GM19372 (cell line): ENCODE measurements at regions not wholly inside any gene's neighbourhood (a gene's known extent, or its start where the extent isn't known, plus 50 kb on each side); places are given as distances from the start of the nearest gene placed in this dataset.

Experiments used
- ATAC-seq: cut with Tn5 transposase; IDR thresholded peaks from one replicate; pipeline ENCODE4 v1.9.1; 2021; ENCODE audit warnings: mild to moderate bottlenecking, low read depth, moderate library complexity; ENCODE audit not compliant: unreplicated experiment

GRCh38 chr5:93019896-93020295 is 561.1 kb downstream of the NR2F1-AS1 start:
- no peak for ATAC-seq

GRCh38 chr5:93018461-93018860 is 562.6 kb downstream of the NR2F1-AS1 start:
- ATAC-seq = no peak

- ATAC-seq = no peak
Observed at GRCh38 chr5:93017849-93018248, 563.2 kb downstream of the NR2F1-AS1 start.

GRCh38 chr5:93017376-93017775 is 563.6 kb downstream of the NR2F1-AS1 start:
- ATAC-seq = no peak

GRCh38 chr5:93010616-93011015 is 570.4 kb downstream of the NR2F1-AS1 start:
- ATAC-seq = no peak

- ATAC-seq = no peak
Observed at GRCh38 chr5:93010037-93010436, 571.0 kb downstream of the NR2F1-AS1 start.

GRCh38 chr5:93008502-93009207 is 572.4 kb downstream of the NR2F1-AS1 start:
- ATAC-seq = no peak

GRCh38 chr5:93006915-93007314 is 574.1 kb downstream of the NR2F1-AS1 start:
- ATAC-seq = no peak

GRCh38 chr5:92998456-92998855 is 582.6 kb downstream of the NR2F1-AS1 start:
- no peak for ATAC-seq

GRCh38 chr5:92994392-92994791 is 586.6 kb downstream of the NR2F1-AS1 start:
- ATAC-seq = no peak

GRCh38 chr5:92992073-92992472 is 588.9 kb downstream of the NR2F1-AS1 start:
- ATAC-seq = no peak

GRCh38 chr5:92991581-92992067 is 589.4 kb downstream of the NR2F1-AS1 start:
- no peak for ATAC-seq

- ATAC-seq = no peak
Observed at GRCh38 chr5:92990771-92991170, 590.2 kb downstream of the NR2F1-AS1 start.

GRCh38 chr5:92981001-92981400 is 600.0 kb downstream of the NR2F1-AS1 start:
- ATAC-seq = no peak

GRCh38 chr5:92980491-92980890 is 600.5 kb downstream of the NR2F1-AS1 start:
- no peak for ATAC-seq

- no peak for ATAC-seq
Observed at GRCh38 chr5:92979716-92980115, 601.3 kb downstream of the NR2F1-AS1 start.

- ATAC-seq = no peak
Observed at GRCh38 chr5:92977846-92978540, 603.0 kb downstream of the NR2F1-AS1 start.

- no peak for ATAC-seq
Observed at GRCh38 chr5:92976156-92976555, 604.9 kb downstream of the NR2F1-AS1 start.

- ATAC-seq = no peak
Observed at GRCh38 chr5:92969781-92970237, 611.2 kb downstream of the NR2F1-AS1 start.

GRCh38 chr5:92969191-92969780 is 611.7 kb downstream of the NR2F1-AS1 start:
- no peak for ATAC-seq

- no peak for ATAC-seq
Observed at GRCh38 chr5:92963800-92964199, 617.2 kb downstream of the NR2F1-AS1 start.
